ENCODE measurements at regions not wholly inside any gene's neighbourhood (a gene's known extent, or its start where the extent isn't known, plus 50 kb on each side); places are given as distances from the start of the nearest gene placed in this dataset.

DNA sequence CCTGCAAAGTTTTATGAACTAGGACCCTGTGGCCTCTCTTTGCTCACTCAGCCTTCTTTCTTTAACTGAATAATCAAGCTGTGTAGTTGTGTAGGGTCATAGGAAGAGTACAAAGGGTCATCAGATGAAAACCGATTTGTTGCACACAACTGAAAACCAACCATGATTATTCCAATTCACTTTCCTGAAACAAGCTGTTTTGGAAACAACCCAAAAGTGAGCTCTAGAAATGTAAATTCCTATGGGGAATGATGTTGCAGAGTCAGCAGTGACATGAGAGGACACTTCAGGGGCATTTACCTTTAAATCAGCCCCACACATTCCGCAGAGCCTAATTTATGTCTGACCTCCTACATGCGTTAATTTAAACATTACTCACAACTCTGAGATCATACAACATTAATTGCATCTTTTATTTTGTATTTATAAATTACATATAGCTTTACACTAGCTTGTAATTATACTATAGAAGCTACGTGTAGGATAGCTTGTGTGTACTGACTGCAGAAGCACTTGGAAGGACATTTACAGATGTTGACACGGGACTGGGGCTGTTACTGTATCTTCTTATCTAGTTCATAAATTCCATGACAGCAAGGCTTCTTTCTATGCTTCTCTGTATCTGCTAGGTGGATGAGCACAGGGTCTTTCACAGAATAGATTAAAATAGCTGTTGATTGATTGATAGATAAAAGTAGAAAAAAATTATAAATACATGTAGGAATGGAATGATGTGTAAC lies 139.9 kb upstream of the AKR1E2 start:
- no peak for FAIRE-seq

DNA sequence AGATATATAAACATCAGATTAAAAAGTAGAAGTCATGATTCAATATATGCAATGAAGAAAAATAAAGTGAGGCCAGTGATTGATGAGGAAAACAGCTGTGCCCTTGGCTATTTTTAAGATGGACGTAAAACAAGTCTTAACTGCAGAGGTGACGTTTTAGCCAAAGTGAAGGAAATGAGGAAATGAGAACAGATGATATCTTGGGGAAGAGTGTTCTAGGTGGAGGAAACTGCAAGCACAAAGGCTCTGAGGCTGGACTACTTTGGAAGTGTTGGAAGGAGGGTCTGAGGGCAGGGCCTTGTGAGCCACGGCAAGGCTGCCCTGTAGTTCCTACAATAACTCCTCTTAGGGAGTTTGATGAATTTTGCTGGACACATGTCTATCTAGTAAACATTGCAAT lies 140.5 kb upstream of the AKR1E2 start:
- no peak for TF ChIP-seq POLR2A (IDR thresholded peaks at IDR 0.05; ENCODE audit: low read depth, low read length)
- no peak for TF ChIP-seq POU2F2 (IDR thresholded peaks at IDR 0.05; ENCODE audit: low read depth, low read length)
- no peak for TF ChIP-seq TAF1 (IDR thresholded peaks at IDR 0.05; ENCODE audit: low read depth, low read length)
- no peak for TF ChIP-seq POLR2AphosphoS5 (IDR thresholded peaks at IDR 0.05; ENCODE audit: low read depth, low read length)
- TF ChIP-seq PAX5 (IDR thresholded peaks at IDR 0.05; ENCODE audit: insufficient read depth, low read length, severe bottlenecking) = no peak
- FAIRE-seq (no peak), DNase-seq (ENCODE audit: insufficient read length, low spot score) (no peak)

More for the DNA sequence above, 139.9 kb upstream of the AKR1E2 start:
- DNase-seq (ENCODE audit: insufficient read length, low spot score) = no peak
- TF ChIP-seq POLR2AphosphoS5 (IDR thresholded peaks at IDR 0.05; ENCODE audit: low read depth, low read length) (no peak), POU2F2 (IDR thresholded peaks at IDR 0.05; ENCODE audit: low read depth, low read length) (no peak), PAX5 (IDR thresholded peaks at IDR 0.05; ENCODE audit: insufficient read depth, low read length, severe bottlenecking) (no peak), POLR2A (IDR thresholded peaks at IDR 0.05; ENCODE audit: low read depth, low read length) (no peak), SPI1 (IDR thresholded peaks at IDR 0.05; ENCODE audit: low read depth, low read length) (no peak)

DNA sequence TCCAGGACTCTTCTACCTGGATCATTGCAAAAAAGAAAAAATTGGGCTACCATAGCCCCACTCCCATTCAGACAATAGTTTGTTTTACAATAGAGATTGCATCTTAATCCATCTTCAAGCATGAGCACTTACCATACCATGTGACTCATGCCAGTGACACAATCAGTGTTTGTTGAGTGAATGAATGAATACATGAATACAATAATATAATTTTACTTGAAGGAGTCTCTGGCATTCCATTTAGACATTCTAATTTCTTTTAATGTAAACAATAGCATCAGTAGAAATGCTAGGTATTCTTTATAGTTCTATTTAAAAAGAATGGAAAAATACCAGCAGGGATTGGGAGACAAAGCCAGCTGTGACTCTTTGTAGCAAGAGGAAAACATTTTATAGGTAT lies 141.6 kb upstream of the AKR1E2 start:
- TF ChIP-seq POLR2A (IDR thresholded peaks at IDR 0.05; ENCODE audit: low read depth, low read length) (no peak), TAF1 (IDR thresholded peaks at IDR 0.05; ENCODE audit: low read depth, low read length) (no peak), POU2F2 (IDR thresholded peaks at IDR 0.05; ENCODE audit: low read depth, low read length) (no peak), POLR2AphosphoS5 (IDR thresholded peaks at IDR 0.05; ENCODE audit: low read depth, low read length) (no peak), SPI1 (IDR thresholded peaks at IDR 0.05; ENCODE audit: low read depth, low read length) (no peak), PAX5 (IDR thresholded peaks at IDR 0.05; ENCODE audit: insufficient read depth, low read length, severe bottlenecking) (no peak)
- FAIRE-seq (no peak), DNase-seq (ENCODE audit: insufficient read length, low spot score) (no peak)

DNA sequence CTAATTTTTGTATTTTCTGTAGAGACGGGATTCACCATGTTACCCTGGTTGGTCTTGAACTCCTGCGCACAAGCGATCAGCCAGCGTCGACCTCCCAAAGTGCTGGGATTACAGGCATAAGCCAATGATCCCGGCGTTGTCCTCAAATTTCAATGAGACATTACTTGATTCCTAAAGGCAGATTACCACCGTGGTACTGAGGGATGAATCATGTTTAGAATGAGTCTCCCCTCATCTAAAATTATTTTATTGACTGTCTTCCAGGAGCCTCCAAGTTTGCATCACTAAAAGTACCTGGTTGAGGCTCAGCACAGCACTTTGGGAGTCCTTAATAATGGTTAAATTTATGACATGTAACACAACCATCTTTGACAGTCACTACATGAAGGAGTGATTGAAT lies 142.2 kb upstream of the AKR1E2 start:
- no peak for FAIRE-seq
- TF ChIP-seq POU2F2 (IDR thresholded peaks at IDR 0.05; ENCODE audit: low read depth, low read length) = no peak
- no peak for TF ChIP-seq SPI1 (IDR thresholded peaks at IDR 0.05; ENCODE audit: low read depth, low read length)
- no peak for TF ChIP-seq PAX5 (IDR thresholded peaks at IDR 0.05; ENCODE audit: insufficient read depth, low read length, severe bottlenecking)
- TF ChIP-seq TAF1 (IDR thresholded peaks at IDR 0.05; ENCODE audit: low read depth, low read length) = no peak
- TF ChIP-seq POLR2AphosphoS5 (IDR thresholded peaks at IDR 0.05; ENCODE audit: low read depth, low read length) = no peak
- no peak for TF ChIP-seq POLR2A (IDR thresholded peaks at IDR 0.05; ENCODE audit: low read depth, low read length)

DNA sequence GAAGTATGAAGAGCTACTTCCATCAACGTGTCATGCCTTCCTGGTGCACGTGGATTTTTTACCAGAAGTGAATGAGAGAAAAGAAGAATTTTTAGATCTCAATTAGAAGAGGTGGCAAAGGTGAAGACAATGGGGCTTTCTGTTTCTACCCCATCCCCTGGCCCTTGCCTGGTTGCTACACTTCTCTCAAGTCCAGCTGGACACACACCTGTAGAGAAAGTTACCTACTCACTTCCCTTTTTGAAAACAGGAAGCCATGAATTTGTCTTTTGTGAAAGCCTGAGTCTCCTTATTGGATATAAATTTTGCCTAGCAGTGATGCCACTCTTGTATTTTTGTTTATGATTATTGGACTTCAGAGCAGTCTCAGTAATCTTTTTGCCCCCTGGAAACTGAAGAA lies 142.9 kb upstream of the AKR1E2 start:
- DNase-seq (ENCODE audit: insufficient read length, low spot score) (no peak), FAIRE-seq (no peak)
- no peak for TF ChIP-seq POLR2A (IDR thresholded peaks at IDR 0.05; ENCODE audit: low read depth, low read length)
- no peak for TF ChIP-seq POU2F2 (IDR thresholded peaks at IDR 0.05; ENCODE audit: low read depth, low read length)
- TF ChIP-seq TAF1 (IDR thresholded peaks at IDR 0.05; ENCODE audit: low read depth, low read length) = no peak
- no peak for TF ChIP-seq POLR2AphosphoS5 (IDR thresholded peaks at IDR 0.05; ENCODE audit: low read depth, low read length)
- no peak for TF ChIP-seq PAX5 (IDR thresholded peaks at IDR 0.05; ENCODE audit: insufficient read depth, low read length, severe bottlenecking)
- TF ChIP-seq SPI1 (IDR thresholded peaks at IDR 0.05; ENCODE audit: low read depth, low read length) = peak; percentile 44; the same call in 1 of the 2 replicates

More for the DNA sequence above, 142.2 kb upstream of the AKR1E2 start:
- no peak for DNase-seq (ENCODE audit: insufficient read length, low spot score)

DNA sequence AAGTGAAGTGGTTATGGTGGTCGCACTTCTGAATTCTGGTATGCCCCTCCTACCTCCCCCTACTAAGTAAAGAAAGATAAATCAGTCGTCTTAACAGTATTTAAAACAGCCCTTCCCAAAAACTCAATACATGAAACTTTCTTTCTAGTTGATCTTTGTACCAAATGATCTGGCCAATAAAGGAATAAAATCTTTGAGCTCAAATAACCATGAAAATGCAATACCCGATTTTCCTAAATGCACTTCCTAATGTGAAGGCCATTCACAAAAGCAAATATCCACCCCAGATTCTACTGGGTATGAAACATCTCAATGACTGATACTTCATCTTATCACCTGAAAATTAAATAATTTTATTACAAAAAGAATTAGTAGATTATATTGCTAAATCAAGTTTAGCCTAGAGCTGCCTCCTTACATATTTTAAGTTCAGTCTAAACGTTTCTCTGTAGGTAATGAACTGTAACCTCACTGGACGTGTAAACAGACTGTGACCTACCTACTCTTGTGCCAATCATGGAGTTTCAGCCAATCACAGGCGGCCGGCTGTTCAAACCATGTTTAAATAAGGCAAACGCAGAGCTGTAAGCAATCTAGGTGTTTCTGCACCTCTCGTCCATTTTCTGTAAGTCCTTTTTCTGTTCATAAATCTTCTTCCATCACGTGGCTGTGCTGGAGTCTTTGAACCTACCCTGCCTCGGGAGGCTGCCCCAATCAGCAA lies 146.9 kb upstream of the AKR1E2 start:
- FAIRE-seq (no peak), DNase-seq (ENCODE audit: insufficient read length, low spot score) (no peak)
- TF ChIP-seq SPI1 (IDR thresholded peaks at IDR 0.05; ENCODE audit: low read depth, low read length) (no peak), TAF1 (IDR thresholded peaks at IDR 0.05; ENCODE audit: low read depth, low read length) (no peak), PAX5 (IDR thresholded peaks at IDR 0.05; ENCODE audit: insufficient read depth, low read length, severe bottlenecking) (no peak), POLR2AphosphoS5 (IDR thresholded peaks at IDR 0.05; ENCODE audit: low read depth, low read length) (no peak), POLR2A (IDR thresholded peaks at IDR 0.05; ENCODE audit: low read depth, low read length) (no peak), POU2F2 (IDR thresholded peaks at IDR 0.05; ENCODE audit: low read depth, low read length) (no peak)

DNA sequence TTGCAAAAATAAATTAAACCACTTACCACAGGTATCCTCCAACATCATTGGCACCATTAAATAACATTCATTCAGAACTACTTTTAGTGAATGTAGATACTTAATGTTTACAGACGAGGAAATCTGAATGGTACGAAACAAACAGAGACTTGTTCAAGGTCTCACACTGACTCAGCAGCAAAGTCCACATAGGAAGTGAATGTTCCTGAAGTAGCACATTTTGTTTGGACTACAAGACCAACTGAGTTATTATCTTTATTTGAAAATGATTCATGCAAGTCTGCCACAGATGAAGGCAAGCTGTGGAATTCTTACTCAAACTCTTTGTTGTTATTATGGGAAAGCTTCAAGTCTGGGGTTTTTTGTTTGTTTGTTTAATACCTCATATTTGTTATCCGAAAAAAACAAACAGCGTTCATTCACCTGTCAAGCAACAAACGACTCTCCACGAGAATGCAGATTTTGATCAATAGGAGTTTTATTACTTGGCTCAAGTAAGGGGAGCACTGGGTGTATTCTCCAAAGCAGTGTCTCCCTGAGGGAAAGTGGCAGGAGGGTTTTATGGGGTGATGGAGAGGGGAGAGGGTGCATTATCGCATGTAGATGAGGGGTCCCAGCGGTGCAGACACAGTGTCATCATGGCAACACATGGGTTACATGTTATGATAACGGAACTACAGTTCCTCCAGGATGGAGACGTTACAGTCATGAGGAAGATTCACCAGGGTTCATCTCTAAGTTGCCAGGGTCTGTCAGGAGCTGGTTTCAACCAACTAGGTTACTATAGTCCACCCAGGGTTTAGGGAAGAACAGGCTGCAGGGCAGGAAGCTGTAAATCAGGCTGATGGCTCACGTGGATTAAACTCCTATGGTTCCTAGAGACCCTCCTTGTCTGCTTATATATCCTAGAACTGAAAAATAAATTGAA lies 147.7 kb upstream of the AKR1E2 start:
- no peak for TF ChIP-seq POU2F2 (IDR thresholded peaks at IDR 0.05; ENCODE audit: low read depth, low read length)
- TF ChIP-seq SPI1 (IDR thresholded peaks at IDR 0.05; ENCODE audit: low read depth, low read length) = no peak
- no peak for TF ChIP-seq POLR2AphosphoS5 (IDR thresholded peaks at IDR 0.05; ENCODE audit: low read depth, low read length)
- TF ChIP-seq PAX5 (IDR thresholded peaks at IDR 0.05; ENCODE audit: insufficient read depth, low read length, severe bottlenecking) = no peak
- TF ChIP-seq POLR2A (IDR thresholded peaks at IDR 0.05; ENCODE audit: low read depth, low read length) = no peak
- TF ChIP-seq TAF1 (IDR thresholded peaks at IDR 0.05; ENCODE audit: low read depth, low read length) = no peak
- FAIRE-seq (no peak), DNase-seq (ENCODE audit: insufficient read length, low spot score) (no peak)

DNA sequence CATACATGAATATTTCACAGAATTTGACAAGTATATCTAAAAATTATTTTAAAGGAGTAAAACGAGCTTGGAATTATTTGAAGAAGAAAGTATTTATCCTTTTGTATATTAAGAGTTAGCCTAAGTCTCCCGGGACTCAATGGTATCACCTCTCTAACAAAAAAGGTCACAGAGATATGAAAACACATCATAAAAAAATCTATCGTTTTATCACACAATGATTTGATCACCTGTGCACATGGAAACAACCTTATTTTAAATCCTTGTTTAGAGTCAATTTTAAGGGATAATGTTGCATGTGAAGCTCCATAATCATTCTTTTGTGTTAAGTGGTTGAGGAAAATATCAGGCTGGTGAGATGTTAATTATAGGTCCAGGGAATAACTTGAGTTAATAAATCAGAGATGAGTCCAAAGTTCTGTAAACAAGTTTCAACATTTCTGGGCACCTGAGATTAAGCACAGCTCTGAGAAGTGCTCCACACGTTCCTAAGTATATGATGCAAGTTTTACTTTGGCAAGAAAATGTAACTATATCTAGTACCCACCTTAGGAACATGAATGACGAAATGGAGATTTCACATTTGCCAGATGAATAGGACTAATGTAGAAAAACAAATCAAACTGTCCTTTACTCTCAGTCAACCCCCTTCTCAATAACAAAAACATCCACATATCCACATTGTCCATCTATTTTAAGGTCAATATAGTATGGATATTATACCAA lies 148.5 kb upstream of the AKR1E2 start:
- FAIRE-seq = no peak
- TF ChIP-seq SPI1 (IDR thresholded peaks at IDR 0.05; ENCODE audit: low read depth, low read length) (no peak), POLR2A (IDR thresholded peaks at IDR 0.05; ENCODE audit: low read depth, low read length) (no peak), POU2F2 (IDR thresholded peaks at IDR 0.05; ENCODE audit: low read depth, low read length) (no peak), TAF1 (IDR thresholded peaks at IDR 0.05; ENCODE audit: low read depth, low read length) (no peak), POLR2AphosphoS5 (IDR thresholded peaks at IDR 0.05; ENCODE audit: low read depth, low read length) (no peak), PAX5 (IDR thresholded peaks at IDR 0.05; ENCODE audit: insufficient read depth, low read length, severe bottlenecking) (no peak)
- DNase-seq (ENCODE audit: insufficient read length, low spot score) = no peak
